Upper lobe of right lung (tissue), 1 donor: ENCODE measurements at regions not wholly inside any gene's neighbourhood (a gene's known extent, or its start where the extent isn't known, plus 50 kb on each side); places are given as distances from the start of the nearest gene placed in this dataset.

Source experiments
- ATAC-seq: fragments of 200-7000 bp; cut with Tn5 transposase; one replicate; pipeline ENCODE4 v1.9.1; 2020; ENCODE audit warnings: mild to moderate bottlenecking, moderate library complexity
- DNase-seq: peaks from one replicate; pipeline ENCODE4 v3.0.0-alpha.2; 2020
- H3K27ac ChIP-seq: fragments of 200-600 bp; one replicate; pipeline ENCODE4 v1.8.0; 2022
- H3K27me3 ChIP-seq: fragments of 200-600 bp; one replicate; pipeline ENCODE4 v1.8.0; 2022; ENCODE audit warnings: mild to moderate bottlenecking
- H3K36me3 ChIP-seq: fragments of 200-600 bp; one replicate; pipeline ENCODE4 v1.8.0; 2022
- H3K4me1 ChIP-seq: fragments of 200-600 bp; one replicate; pipeline ENCODE4 v1.8.0; 2022
- H3K4me3 ChIP-seq: fragments of 200-600 bp; one replicate; pipeline ENCODE4 v1.8.0; 2022; ENCODE audit warnings: mild to moderate bottlenecking
- H3K9me3 ChIP-seq: fragments of 200-600 bp; one replicate; pipeline ENCODE4 v1.8.0; 2022
- CTCF ChIP-seq: fragments of 200-600 bp; IDR thresholded peaks from one replicate; pipeline ENCODE4 v1.8.0; 2022; ENCODE audit warnings: antibody characterized with exemption
- intact Hi-C: fragments of 100-400 bp; cut with DNase I; formaldehyde crosslinking; loops from one replicate; pipeline ENCODE4 v1.11.0; 2022
- donor health status: DM: no; HTN: yes; CAD: no; lungs with severe emphysema.

- intact Hi-C loops, result no loop called here
- no peak for DNase-seq
- Histone ChIP-seq H3K27me3 (no peaks in the 10 kb centered on the region), H3K27ac (no peak overlapping the region), H3K4me1 (peaks cover 7% of the 10 kb centered on the region), H3K36me3 (no peaks in the 10 kb centered on the region), H3K4me3 (no peak overlapping the region), H3K9me3 (no peaks in the 10 kb centered on the region)
- TF ChIP-seq CTCF, result no peak
- ATAC-seq, result no peak
Observed at GRCh38 chr15:48005077-48005476, 115.7 kb upstream of the SLC24A5 start.

GRCh38 chr15:48006031-48006511 is 114.7 kb upstream of the SLC24A5 start:
- peaks cover 7% of the 10 kb centered on the region for H3K4me1 ChIP-seq
- H3K27ac ChIP-seq, result peak overlapping the region; percentile 12
- intact Hi-C loops, result no loop called here
- ATAC-seq (peak; percentile 86), DNase-seq (no peak)
- no peak for TF ChIP-seq CTCF
- no peak overlapping the region for H3K4me3 ChIP-seq
- no peaks in the 10 kb centered on the region for H3K27me3 ChIP-seq
- no peaks in the 10 kb centered on the region for H3K36me3 ChIP-seq
- H3K9me3 ChIP-seq, result no peaks in the 10 kb centered on the region

- H3K27me3 ChIP-seq, result no peaks in the 10 kb centered on the region
- no peaks in the 10 kb centered on the region for H3K9me3 ChIP-seq
- H3K4me3 ChIP-seq, result no peak overlapping the region
- no peak for DNase-seq
- TF ChIP-seq CTCF, result no peak
- no peaks in the 10 kb centered on the region for H3K36me3 ChIP-seq
- peak; percentile 63 for ATAC-seq
- peaks cover 3% of the 10 kb centered on the region for H3K4me1 ChIP-seq
- H3K27ac ChIP-seq, result no peak overlapping the region
- intact Hi-C loops, result no loop called here
Observed at GRCh38 chr15:48010316-48010715, 110.5 kb upstream of the SLC24A5 start.

GRCh38 chr15:48012191-48012590 is 108.6 kb upstream of the SLC24A5 start:
- TF ChIP-seq CTCF, result no peak
- DNase-seq, result no peak
- intact Hi-C loops, result no loop called here
- Histone ChIP-seq H3K36me3 (no peaks in the 10 kb centered on the region), H3K4me3 (no peak overlapping the region), H3K9me3 (no peaks in the 10 kb centered on the region), H3K27me3 (no peaks in the 10 kb centered on the region), H3K27ac (no peak overlapping the region), H3K4me1 (no peaks in the 10 kb centered on the region)
- ATAC-seq, result no peak

GRCh38 chr15:48016865-48017264 is 103.9 kb upstream of the SLC24A5 start:
- H3K27ac ChIP-seq, result no peak overlapping the region
- H3K27me3 ChIP-seq, result no peaks in the 10 kb centered on the region
- H3K9me3 ChIP-seq, result no peaks in the 10 kb centered on the region
- DNase-seq (no peak), ATAC-seq (no peak)
- H3K36me3 ChIP-seq, result no peaks in the 10 kb centered on the region
- no peaks in the 10 kb centered on the region for H3K4me1 ChIP-seq
- no peak overlapping the region for H3K4me3 ChIP-seq
- intact Hi-C loops, result no loop called here
- TF ChIP-seq CTCF, result no peak

GRCh38 chr15:48017747-48018146 is 103.0 kb upstream of the SLC24A5 start:
- ATAC-seq (peak; percentile 87), DNase-seq (no peak)
- Histone ChIP-seq H3K27ac (no peak overlapping the region), H3K4me1 (no peaks in the 10 kb centered on the region), H3K9me3 (no peaks in the 10 kb centered on the region), H3K4me3 (no peak overlapping the region), H3K27me3 (no peaks in the 10 kb centered on the region), H3K36me3 (no peaks in the 10 kb centered on the region)
- intact Hi-C loops, result no loop called here
- no peak for TF ChIP-seq CTCF
